ENCODE measurements at regions not wholly inside any gene's neighbourhood (a gene's known extent, or its start where the extent isn't known, plus 50 kb on each side); places are given as distances from the start of the nearest gene placed in this dataset.
"Not testable (repeated sequence)": the region's sequence is repeated elsewhere in the genome, so short reads cannot be mapped to it uniquely, and the experiment has no call there.

GRCh38 chr10:113484487-113484886 is 68.4 kb upstream of the HABP2 start:
- DNase-seq = no peak

GRCh38 chr10:113485736-113486135 is 67.1 kb upstream of the HABP2 start:
- TF ChIP-seq POLR2A (IDR thresholded peaks at IDR 0.05) = no peak
- intact Hi-C loops (cut with DNase I; ENCODE audit: low total_unique reads) = no loop called here
- in situ Hi-C loops (cut with MboI; ENCODE audit: low pct_ligation_motif_present in 1 of 4, low pct_unique_long_range_greater_than_20kb in 1 of 4, low sequenced_read_pairs in 3 of 4) = no loop called here

More at GRCh38 chr10:113484487-113484886, 68.4 kb upstream of the HABP2 start:
- no peak for TF ChIP-seq EP300 (IDR thresholded peaks at IDR 0.05; ENCODE audit: low read depth)
- no peak for TF ChIP-seq POLR2AphosphoS5 (IDR thresholded peaks at IDR 0.05)
- no peak for TF ChIP-seq POLR2A (IDR thresholded peaks at IDR 0.05)
- no peak for TF ChIP-seq CTCF (IDR thresholded peaks at IDR 0.05)
- H3K36me3 ChIP-seq = no peaks in the 10 kb centered on the region
- H3K27me3 ChIP-seq = no peaks in the 10 kb centered on the region
- in situ Hi-C loops (cut with MboI; ENCODE audit: low pct_ligation_motif_present in 1 of 4, low pct_unique_long_range_greater_than_20kb in 1 of 4, low sequenced_read_pairs in 3 of 4) = no loop called here
- intact Hi-C loops (cut with DNase I; ENCODE audit: low total_unique reads) = no loop called here
- H3K4me1 ChIP-seq = no peaks in the 10 kb centered on the region
- H3K27ac ChIP-seq = no peak overlapping the region
- H3K4me3 ChIP-seq = no peak overlapping the region
- peaks cover 11 to 17% of the 10 kb centered on the region in 2 donors for H3K9me3 ChIP-seq
- 54 to 100% methylated on average over 1 to 2 of the region's 2 CpGs for WGBS, 2 donors (ENCODE audit: low coverage in 1 of 2)

GRCh38 chr10:113486531-113486930 is 66.3 kb upstream of the HABP2 start:
- Histone ChIP-seq H3K36me3 (no peaks in the 10 kb centered on the region), H3K4me3 (no peak overlapping the region), H3K27me3 (no peaks in the 10 kb centered on the region), H3K9me3 (no peaks in the 10 kb centered on the region), H3K27ac (no peak overlapping the region), H3K4me1 (no peaks in the 10 kb centered on the region)
- no peak for TF ChIP-seq CTCF (IDR thresholded peaks at IDR 0.05)
- no peak for TF ChIP-seq POLR2A (IDR thresholded peaks at IDR 0.05)
- TF ChIP-seq EP300 (IDR thresholded peaks at IDR 0.05; ENCODE audit: low read depth) = no peak
- TF ChIP-seq POLR2AphosphoS5 (IDR thresholded peaks at IDR 0.05) = no peak
- intact Hi-C loops (cut with DNase I; ENCODE audit: low total_unique reads) = no loop called here
- DNase-seq = no peak
- in situ Hi-C loops (cut with MboI; ENCODE audit: low pct_ligation_motif_present in 1 of 4, low pct_unique_long_range_greater_than_20kb in 1 of 4, low sequenced_read_pairs in 3 of 4) = no loop called here
- 76 to 90% methylated on average over 2 to 4 of the region's 4 CpGs for WGBS, 2 donors (ENCODE audit: low coverage in 1 of 2)

More at GRCh38 chr10:113485736-113486135, 67.1 kb upstream of the HABP2 start:
- Histone ChIP-seq H3K27me3 (no peaks in the 10 kb centered on the region), H3K27ac (no peak overlapping the region), H3K4me3 (no peak overlapping the region), H3K36me3 (no peaks in the 10 kb centered on the region), H3K4me1 (no peaks in the 10 kb centered on the region), H3K9me3 (peaks cover 0 to 4% of the 10 kb centered on the region in 2 donors)
- no peak for DNase-seq
- WGBS, 2 donors (ENCODE audit: low coverage in 1 of 2) = 67% methylated on average over 1 of the region's 1 CpG

- intact Hi-C loops (cut with DNase I; ENCODE audit: low total_unique reads) = no loop called here
- TF ChIP-seq CTCF (IDR thresholded peaks at IDR 0.05) (no peak), EP300 (IDR thresholded peaks at IDR 0.05; ENCODE audit: low read depth) (no peak), POLR2A (IDR thresholded peaks at IDR 0.05) (no peak), POLR2AphosphoS5 (IDR thresholded peaks at IDR 0.05) (no peak)
- H3K4me3 ChIP-seq = no peak overlapping the region
- no peaks in the 10 kb centered on the region for H3K9me3 ChIP-seq
- H3K27me3 ChIP-seq = no peaks in the 10 kb centered on the region
- H3K27ac ChIP-seq = no peak overlapping the region
- in situ Hi-C loops (cut with MboI; ENCODE audit: low pct_ligation_motif_present in 1 of 4, low pct_unique_long_range_greater_than_20kb in 1 of 4, low sequenced_read_pairs in 3 of 4) = no loop called here
- WGBS, 2 donors (ENCODE audit: low coverage in 1 of 2) = 74% methylated on average over 1 of the region's 1 CpG; no CpG with 5 or more reads in 1 of the 2 donors
- no peak for DNase-seq
- no peaks in the 10 kb centered on the region for H3K4me1 ChIP-seq
- H3K36me3 ChIP-seq = no peaks in the 10 kb centered on the region
These were observed 65.7 kb upstream of the HABP2 start for GRCh38 chr10:113487154-113487553.

- H3K27ac ChIP-seq = no peak overlapping the region
- in situ Hi-C loops (cut with MboI; ENCODE audit: low pct_ligation_motif_present in 1 of 4, low pct_unique_long_range_greater_than_20kb in 1 of 4, low sequenced_read_pairs in 3 of 4) = no loop called here
These were observed 64.7 kb upstream of the HABP2 start for GRCh38 chr10:113488186-113488585.

GRCh38 chr10:113489522-113489921 is 63.3 kb upstream of the HABP2 start:
- in situ Hi-C loops (cut with MboI; ENCODE audit: low pct_ligation_motif_present in 1 of 4, low pct_unique_long_range_greater_than_20kb in 1 of 4, low sequenced_read_pairs in 3 of 4); H3K36me3 ChIP-seq; H3K27ac ChIP-seq; H3K27me3 ChIP-seq; H3K4me1 ChIP-seq; H3K9me3 ChIP-seq; DNase-seq; H3K4me3 ChIP-seq; intact Hi-C loops (cut with DNase I; ENCODE audit: low total_unique reads): not testable (repeated sequence)
- WGBS, 2 donors (ENCODE audit: low coverage in 1 of 2) = 67 to 69% methylated on average over 2 of the region's 2 CpGs

More at GRCh38 chr10:113488186-113488585, 64.7 kb upstream of the HABP2 start:
- H3K27me3 ChIP-seq = no peaks in the 10 kb centered on the region
- no peaks in the 10 kb centered on the region for H3K4me1 ChIP-seq
- H3K36me3 ChIP-seq = no peaks in the 10 kb centered on the region
- no peak for TF ChIP-seq POLR2AphosphoS5 (IDR thresholded peaks at IDR 0.05)
- no peak for TF ChIP-seq POLR2A (IDR thresholded peaks at IDR 0.05)
- no peaks in the 10 kb centered on the region for H3K9me3 ChIP-seq
- no peak overlapping the region for H3K4me3 ChIP-seq
- no peak for DNase-seq
- intact Hi-C loops (cut with DNase I; ENCODE audit: low total_unique reads) = no loop called here
